ENCODE measurements at regions not wholly inside any gene's neighbourhood (a gene's known extent, or its start where the extent isn't known, plus 50 kb on each side); places are given as distances from the start of the nearest gene placed in this dataset.
"Not testable (repeated sequence)": the region's sequence is repeated elsewhere in the genome, so short reads cannot be mapped to it uniquely, and the experiment has no call there.

DNA sequence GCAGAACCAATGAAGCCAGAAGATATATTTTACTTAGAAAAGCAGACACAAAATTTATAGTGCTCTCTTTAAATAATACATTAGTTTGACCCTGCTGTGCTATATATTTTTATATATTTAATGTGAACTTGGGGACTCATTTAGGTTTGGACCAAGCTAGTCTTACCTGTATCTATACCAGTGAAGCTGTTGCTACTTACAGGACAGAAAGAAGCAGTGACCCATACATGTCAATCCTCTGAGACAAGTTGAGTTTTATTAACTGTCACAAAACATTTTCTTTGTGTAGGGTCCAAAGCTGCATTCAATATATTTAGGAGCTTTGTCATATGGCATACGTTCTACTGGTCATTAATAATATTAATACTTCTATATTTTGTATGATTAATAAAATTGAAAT lies 327.7 kb upstream of the NUDT12 start:
- WGBS (ENCODE audit: insufficient coverage) = no CpG with 5 or more reads among the region's 1 CpG

DNA sequence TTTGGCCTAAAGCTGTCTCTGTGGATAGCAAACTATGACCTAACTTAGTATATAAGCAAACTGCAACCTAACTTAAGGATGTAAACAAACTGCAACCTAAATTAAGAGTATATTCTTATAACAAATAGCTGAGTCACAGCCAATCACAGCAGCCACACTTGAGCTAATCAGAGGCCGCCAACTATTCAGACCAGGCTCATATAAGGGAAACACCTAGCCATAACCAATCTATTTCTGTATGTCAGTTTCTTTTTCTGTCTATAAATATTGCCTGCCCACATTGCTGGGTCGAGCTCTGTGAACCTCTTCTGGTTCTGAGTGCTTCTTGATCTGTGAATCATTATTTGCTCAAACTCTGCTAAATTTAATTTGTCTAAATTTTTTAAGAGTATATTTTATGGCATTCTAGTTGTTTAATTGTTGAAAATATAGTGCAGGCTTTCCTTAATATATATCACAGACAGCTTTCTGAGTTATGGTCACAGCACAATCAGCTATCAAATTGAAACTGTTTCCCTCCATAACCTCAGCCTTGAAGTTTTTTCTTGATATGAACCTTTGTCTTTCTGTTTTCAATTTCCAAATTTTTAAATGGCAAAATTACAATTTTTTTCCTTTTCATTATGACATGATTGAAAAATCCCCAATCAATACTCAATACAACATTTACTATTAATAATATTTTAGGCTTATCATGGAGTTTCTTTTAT lies 327.1 kb upstream of the NUDT12 start:
- Histone ChIP-seq H3K4me1 (ENCODE audit: control insufficient read depth, insufficient read depth, low read length) (no peaks in the 10 kb centered on the region), H3K27ac (ENCODE audit: low read length) (no peak overlapping the region), H3K9me3 (replicated peaks; ENCODE audit: control insufficient read depth, low read depth, low read length) (no peaks in the 10 kb centered on the region), H3K4me3 (ENCODE audit: low read length) (no peak overlapping the region), H3K27me3 (ENCODE audit: control insufficient read depth, insufficient read depth, low read length) (no peaks in the 10 kb centered on the region), H3K36me3 (ENCODE audit: control insufficient read depth, insufficient read depth, low read length) (no peaks in the 10 kb centered on the region)
- DNase-seq = no peak
- no CpG with 5 or more reads among the region's 2 CpGs for WGBS (ENCODE audit: insufficient coverage)

More for the DNA sequence above, 327.7 kb upstream of the NUDT12 start:
- Histone ChIP-seq H3K4me1 (ENCODE audit: control insufficient read depth, insufficient read depth, low read length) (no peaks in the 10 kb centered on the region), H3K4me3 (ENCODE audit: low read length) (no peak overlapping the region), H3K27me3 (ENCODE audit: control insufficient read depth, insufficient read depth, low read length) (no peaks in the 10 kb centered on the region), H3K27ac (ENCODE audit: low read length) (no peak overlapping the region), H3K9me3 (replicated peaks; ENCODE audit: control insufficient read depth, low read depth, low read length) (no peaks in the 10 kb centered on the region), H3K36me3 (ENCODE audit: control insufficient read depth, insufficient read depth, low read length) (no peaks in the 10 kb centered on the region)
- DNase-seq = no peak

DNA sequence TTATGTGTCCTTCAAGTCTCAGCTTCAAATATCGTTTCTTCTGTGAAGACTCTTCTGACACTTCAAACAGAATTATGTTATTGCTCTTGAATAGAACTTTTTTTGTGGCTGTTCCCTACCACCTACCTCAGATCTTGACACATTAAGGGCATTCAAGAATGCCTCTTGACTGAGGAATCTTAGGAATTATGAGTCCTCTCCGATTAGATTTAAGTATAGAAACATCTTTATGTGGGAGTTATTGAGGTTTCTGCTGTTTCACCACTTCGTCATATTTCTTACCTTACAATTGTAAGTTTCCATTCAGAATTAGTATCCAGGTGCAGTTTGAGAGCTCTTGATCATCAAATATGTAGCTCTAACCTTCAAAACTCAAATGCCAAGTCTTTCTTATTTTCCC lies 324.2 kb upstream of the NUDT12 start:
- Histone ChIP-seq H3K9me3 (replicated peaks; ENCODE audit: control insufficient read depth, low read depth, low read length) (no peaks in the 10 kb centered on the region), H3K36me3 (ENCODE audit: control insufficient read depth, insufficient read depth, low read length) (no peaks in the 10 kb centered on the region), H3K27me3 (ENCODE audit: control insufficient read depth, insufficient read depth, low read length) (no peaks in the 10 kb centered on the region), H3K27ac (ENCODE audit: low read length) (no peak overlapping the region), H3K4me1 (ENCODE audit: control insufficient read depth, insufficient read depth, low read length) (no peaks in the 10 kb centered on the region), H3K4me3 (ENCODE audit: low read length) (no peak overlapping the region)
- WGBS (ENCODE audit: insufficient coverage) = no CpG with 5 or more reads among the region's 3 CpGs
- DNase-seq = no peak

GRCh38 chr5:103883143-103883542 lies 320.6 kb upstream of the NUDT12 start:
- H3K4me3 ChIP-seq (ENCODE audit: low read length) = no peak overlapping the region
- H3K27ac ChIP-seq (ENCODE audit: low read length) = no peak overlapping the region
- no peak for DNase-seq
- no peaks in the 10 kb centered on the region for H3K4me1 ChIP-seq (ENCODE audit: control insufficient read depth, insufficient read depth, low read length)
- no peaks in the 10 kb centered on the region for H3K36me3 ChIP-seq (ENCODE audit: control insufficient read depth, insufficient read depth, low read length)
- H3K27me3 ChIP-seq (ENCODE audit: control insufficient read depth, insufficient read depth, low read length) = no peaks in the 10 kb centered on the region
- H3K9me3 ChIP-seq (replicated peaks; ENCODE audit: control insufficient read depth, low read depth, low read length) = no peaks in the 10 kb centered on the region
- WGBS (ENCODE audit: insufficient coverage) = no CpG with 5 or more reads among the region's 1 CpG

DNA sequence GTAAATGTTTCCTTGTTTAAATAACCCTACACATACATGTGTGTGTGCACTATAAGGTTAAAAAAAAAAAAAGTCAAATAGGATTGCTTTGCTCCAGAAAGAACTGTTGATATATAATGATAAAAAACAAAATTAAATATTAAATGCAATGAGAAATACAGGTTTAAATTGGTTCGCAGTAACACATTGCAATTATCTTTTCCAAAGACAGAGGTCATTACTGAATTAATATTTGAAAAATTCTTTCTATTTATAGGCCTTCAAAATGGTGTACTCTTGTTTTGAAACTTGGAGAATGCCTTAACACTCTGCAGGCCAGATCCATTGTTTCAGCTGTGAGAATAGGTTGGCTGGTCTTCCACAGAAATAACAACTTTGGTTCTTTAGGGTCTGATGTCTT lies 319.0 kb upstream of the NUDT12 start:
- WGBS (ENCODE audit: insufficient coverage) = no CpG with 5 or more reads among the region's 1 CpG
- H3K4me1 ChIP-seq (ENCODE audit: control insufficient read depth, insufficient read depth, low read length) = no peaks in the 10 kb centered on the region

GRCh38 chr5:103867857-103868598 lies 305.4 kb upstream of the NUDT12 start:
- Histone ChIP-seq H3K4me3 (ENCODE audit: low read length) (no peak overlapping the region), H3K9me3 (replicated peaks; ENCODE audit: control insufficient read depth, low read depth, low read length) (no peaks in the 10 kb centered on the region), H3K27ac (ENCODE audit: low read length) (no peak overlapping the region), H3K27me3 (ENCODE audit: control insufficient read depth, insufficient read depth, low read length) (no peaks in the 10 kb centered on the region), H3K36me3 (ENCODE audit: control insufficient read depth, insufficient read depth, low read length) (no peaks in the 10 kb centered on the region), H3K4me1 (ENCODE audit: control insufficient read depth, insufficient read depth, low read length) (peaks cover 5% of the 10 kb centered on the region)
- 47% methylated on average over 2 of the region's 5 CpGs for WGBS (ENCODE audit: insufficient coverage)
- no peak for DNase-seq

More for the DNA sequence above, 319.0 kb upstream of the NUDT12 start:
- no peaks in the 10 kb centered on the region for H3K36me3 ChIP-seq (ENCODE audit: control insufficient read depth, insufficient read depth, low read length)
- H3K9me3 ChIP-seq (replicated peaks; ENCODE audit: control insufficient read depth, low read depth, low read length) = no peaks in the 10 kb centered on the region
- no peak for DNase-seq
- H3K27ac ChIP-seq (ENCODE audit: low read length) = no peak overlapping the region
- no peaks in the 10 kb centered on the region for H3K27me3 ChIP-seq (ENCODE audit: control insufficient read depth, insufficient read depth, low read length)
- H3K4me3 ChIP-seq (ENCODE audit: low read length) = no peak overlapping the region

DNA sequence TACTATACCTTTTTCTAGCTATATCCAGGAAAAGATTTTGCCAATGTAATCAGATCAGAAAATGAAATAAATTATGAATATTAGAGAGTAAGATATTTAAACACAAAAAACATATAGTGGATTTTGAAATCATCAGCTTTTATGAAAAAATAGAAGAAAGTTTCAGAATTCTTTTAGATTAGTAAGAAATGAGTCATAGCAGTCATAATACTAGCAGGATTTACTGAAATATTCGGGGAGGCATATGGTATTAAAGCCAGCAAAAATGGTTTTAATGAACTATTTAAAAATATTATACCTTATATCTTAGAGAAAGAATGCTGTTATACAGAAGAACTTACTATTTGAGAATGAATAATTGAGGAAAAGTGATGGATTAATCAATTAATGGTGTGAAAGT lies 303.6 kb upstream of the NUDT12 start:
- Histone ChIP-seq H3K4me3 (ENCODE audit: low read length) (no peak overlapping the region), H3K36me3 (ENCODE audit: control insufficient read depth, insufficient read depth, low read length) (no peaks in the 10 kb centered on the region), H3K4me1 (ENCODE audit: control insufficient read depth, insufficient read depth, low read length) (peaks cover 5% of the 10 kb centered on the region), H3K27ac (ENCODE audit: low read length) (no peak overlapping the region), H3K27me3 (ENCODE audit: control insufficient read depth, insufficient read depth, low read length) (no peaks in the 10 kb centered on the region), H3K9me3 (replicated peaks; ENCODE audit: control insufficient read depth, low read depth, low read length) (no peaks in the 10 kb centered on the region)
- WGBS (ENCODE audit: insufficient coverage) = no CpG with 5 or more reads among the region's 1 CpG
- DNase-seq = no peak

GRCh38 chr5:103862398-103862797 lies 299.8 kb upstream of the NUDT12 start:
- no peak for DNase-seq
- Histone ChIP-seq H3K36me3 (ENCODE audit: control insufficient read depth, insufficient read depth, low read length) (no peaks in the 10 kb centered on the region), H3K27me3 (ENCODE audit: control insufficient read depth, insufficient read depth, low read length) (no peaks in the 10 kb centered on the region), H3K9me3 (replicated peaks; ENCODE audit: control insufficient read depth, low read depth, low read length) (no peaks in the 10 kb centered on the region), H3K4me1 (ENCODE audit: control insufficient read depth, insufficient read depth, low read length) (no peaks in the 10 kb centered on the region), H3K4me3 (ENCODE audit: low read length) (no peak overlapping the region), H3K27ac (ENCODE audit: low read length) (no peak overlapping the region)
- WGBS (ENCODE audit: insufficient coverage) = 94% methylated on average over 2 of the region's 3 CpGs

DNA sequence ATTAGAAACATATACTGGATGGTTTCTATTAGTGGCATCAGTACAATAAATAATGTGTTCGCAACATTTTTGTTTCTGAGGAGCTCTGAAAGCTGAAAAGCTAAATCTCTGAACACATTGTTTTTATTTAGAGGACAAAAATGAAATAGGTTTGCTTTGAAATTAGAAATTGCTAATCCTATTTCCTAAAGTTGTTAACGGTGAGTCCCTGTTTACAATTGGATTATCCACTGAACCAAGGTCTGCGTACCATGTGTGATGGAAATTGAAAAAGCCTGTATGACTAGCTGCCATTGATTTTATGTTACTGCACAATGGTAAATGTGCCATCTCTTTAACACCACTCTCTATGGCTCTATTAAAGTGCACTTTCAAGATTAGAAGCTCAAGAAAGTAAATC lies 297.7 kb upstream of the NUDT12 start:
- Histone ChIP-seq H3K9me3 (replicated peaks; ENCODE audit: control insufficient read depth, low read depth, low read length) (no peaks in the 10 kb centered on the region), H3K27me3 (ENCODE audit: control insufficient read depth, insufficient read depth, low read length) (no peaks in the 10 kb centered on the region), H3K4me1 (ENCODE audit: control insufficient read depth, insufficient read depth, low read length) (no peaks in the 10 kb centered on the region), H3K27ac (ENCODE audit: low read length) (no peak overlapping the region), H3K36me3 (ENCODE audit: control insufficient read depth, insufficient read depth, low read length) (no peaks in the 10 kb centered on the region), H3K4me3 (ENCODE audit: low read length) (no peak overlapping the region)
- DNase-seq = no peak
- no CpG with 5 or more reads among the region's 3 CpGs for WGBS (ENCODE audit: insufficient coverage)

GRCh38 chr5:103858367-103858766 lies 295.8 kb upstream of the NUDT12 start:
- H3K36me3 ChIP-seq (ENCODE audit: control insufficient read depth, insufficient read depth, low read length); H3K27me3 ChIP-seq (ENCODE audit: control insufficient read depth, insufficient read depth, low read length); H3K4me1 ChIP-seq (ENCODE audit: control insufficient read depth, insufficient read depth, low read length); H3K27ac ChIP-seq (ENCODE audit: low read length); H3K9me3 ChIP-seq (replicated peaks; ENCODE audit: control insufficient read depth, low read depth, low read length); DNase-seq; H3K4me3 ChIP-seq (ENCODE audit: low read length): not testable (repeated sequence)
- WGBS (ENCODE audit: insufficient coverage) = no CpG with 5 or more reads among the region's 3 CpGs

Measured in muscle of leg (tissue), 3 donors.